SU-DHL-6 (cell line): ENCODE measurements at regions not wholly inside any gene's neighbourhood (a gene's known extent, or its start where the extent isn't known, plus 50 kb on each side); places are given as distances from the start of the nearest gene placed in this dataset.

Experiments
- EZH2phosphoT487 ChIP-seq: fragments of 200-600 bp; sonication (generic), shearing (Covaris generic); conservative IDR thresholded peaks from 2 replicates; pipeline ENCODE4 v1.6.1; 2018; ENCODE audit warnings: mild to moderate bottlenecking, antibody characterized with exemption, low read length, moderate library complexity, mixed read lengths
- TF ChIP-seq, protein P1 (sequence below): fragments of 200-600 bp; sonication (generic); IDR thresholded peaks from one replicate; pipeline ENCODE4 v1.5.1; 2017; ENCODE audit warnings: antibody characterized with exemption, mild to moderate bottlenecking, low read length, moderate library complexity; ENCODE audit not compliant: insufficient read depth, poor library complexity, severe bottlenecking

DNA sequence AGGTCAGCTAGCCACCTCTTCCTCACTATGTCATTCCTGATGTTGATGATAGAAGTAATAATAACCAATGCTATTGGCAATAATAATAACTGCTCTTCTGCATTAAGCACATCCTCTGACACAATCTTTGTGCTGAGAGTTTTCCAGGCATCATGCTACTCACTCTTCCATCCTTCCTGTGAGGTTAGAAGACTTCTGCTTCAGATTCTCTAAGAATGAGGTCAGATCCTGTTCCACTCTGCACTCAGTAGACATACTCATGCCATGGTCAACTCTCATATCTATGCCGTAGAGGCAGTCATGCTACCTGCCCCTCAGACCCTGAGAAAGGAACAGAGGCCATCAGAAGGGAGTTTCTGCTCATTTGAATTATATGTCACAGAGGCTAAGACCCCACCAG, 98.1 kb upstream of the TOP1 start:
- TF ChIP-seq, protein P1, sequence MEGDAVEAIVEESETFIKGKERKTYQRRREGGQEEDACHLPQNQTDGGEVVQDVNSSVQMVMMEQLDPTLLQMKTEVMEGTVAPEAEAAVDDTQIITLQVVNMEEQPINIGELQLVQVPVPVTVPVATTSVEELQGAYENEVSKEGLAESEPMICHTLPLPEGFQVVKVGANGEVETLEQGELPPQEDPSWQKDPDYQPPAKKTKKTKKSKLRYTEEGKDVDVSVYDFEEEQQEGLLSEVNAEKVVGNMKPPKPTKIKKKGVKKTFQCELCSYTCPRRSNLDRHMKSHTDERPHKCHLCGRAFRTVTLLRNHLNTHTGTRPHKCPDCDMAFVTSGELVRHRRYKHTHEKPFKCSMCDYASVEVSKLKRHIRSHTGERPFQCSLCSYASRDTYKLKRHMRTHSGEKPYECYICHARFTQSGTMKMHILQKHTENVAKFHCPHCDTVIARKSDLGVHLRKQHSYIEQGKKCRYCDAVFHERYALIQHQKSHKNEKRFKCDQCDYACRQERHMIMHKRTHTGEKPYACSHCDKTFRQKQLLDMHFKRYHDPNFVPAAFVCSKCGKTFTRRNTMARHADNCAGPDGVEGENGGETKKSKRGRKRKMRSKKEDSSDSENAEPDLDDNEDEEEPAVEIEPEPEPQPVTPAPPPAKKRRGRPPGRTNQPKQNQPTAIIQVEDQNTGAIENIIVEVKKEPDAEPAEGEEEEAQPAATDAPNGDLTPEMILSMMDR = no peak
- TF ChIP-seq EZH2phosphoT487 = no peak
